H1 (cell line): ENCODE measurements at regions not wholly inside any gene's neighbourhood (a gene's known extent, or its start where the extent isn't known, plus 50 kb on each side); places are given as distances from the start of the nearest gene placed in this dataset.

Source experiments
- CBX8 ChIP-seq: fragments of 300-800, 300-1000 bp; sonication (generic); IDR thresholded peaks from 2 replicates; pipeline ENCODE4 v1.7.1; 2016; ENCODE audit warnings: low read depth, low read length, borderline replicate concordance
- CREB1 ChIP-seq: IDR thresholded peaks from 2 replicates; pipeline ENCODE4 v1.6.1; 2012; ENCODE audit warnings: inconsistent platforms
- CTCF ChIP-seq, 3 experiments: IDR thresholded peaks; 1 replicate in 2 of 3; 2 replicates in 1 of 3; pipeline versions ENCODE4 v1.5.1 to v1.6.1; 2011; ENCODE audit warnings: low read length in 3 of 3, mild to moderate bottlenecking in 3 of 3, inconsistent platforms in 2 of 3, low read depth in 1 of 3, moderate library complexity in 1 of 3; ENCODE audit not compliant: insufficient read depth in 1 of 3; ENCODE audit errors: control extremely low read depth in 1 of 3
- EP300 ChIP-seq, 2 experiments: IDR thresholded peaks; 1 replicate in 1 of 2; 2 replicates in 1 of 2; pipeline ENCODE4 v1.6.1; 2011 to 2012; ENCODE audit warnings: low read depth in 2 of 2, low read length in 2 of 2, mild to moderate bottlenecking in 2 of 2, borderline replicate concordance in 1 of 2, inconsistent platforms in 1 of 2, moderate library complexity in 1 of 2
- JUND ChIP-seq: IDR thresholded peaks from 2 replicates; pipeline ENCODE4 v1.6.1; 2011; ENCODE audit warnings: mild to moderate bottlenecking, improper control_type of control experiment, low read length
- TCF12 ChIP-seq: IDR thresholded peaks from 2 replicates; pipeline ENCODE4 v1.6.1; 2011; ENCODE audit warnings: low read depth, mild to moderate bottlenecking, low read length

GRCh38 chrY:15592957-15593356, 1068.6 kb downstream of the NLGN4Y start (continued):
- TF ChIP-seq CTCF (IDR thresholded peaks at IDR 0.05; ENCODE audit: control extremely low read depth in 1 of 3, insufficient read depth in 1 of 3, low read depth in 1 of 3, low read length in 3 of 3) (no peak), JUND (no peak), TCF12 (no peak), EP300 (IDR thresholded peaks at IDR 0.05; ENCODE audit: borderline replicate concordance in 1 of 2, low read depth in 2 of 2, low read length in 2 of 2) (no peak), CBX8 (no peak), CREB1 (no peak)
